Epithelial cell of proximal tubule (primary cell): ENCODE measurements at regions not wholly inside any gene's neighbourhood (a gene's known extent, or its start where the extent isn't known, plus 50 kb on each side); places are given as distances from the start of the nearest gene placed in this dataset.

Experiments used
- DNase-seq: peaks from one replicate; pipeline ENCODE4 v3.0.0-alpha.2; 2011; ENCODE audit warnings: low read depth
- H3K4me3 ChIP-seq: 2 replicates; pipeline ENCODE4 v1.5.1; 2011; ENCODE audit warnings: low read depth, mild to moderate bottlenecking, low read length
- CTCF ChIP-seq: conservative IDR thresholded peaks from 2 replicates; pipeline ENCODE4 v1.5.1; 2012; ENCODE audit warnings: low read depth, mild to moderate bottlenecking, low read length

GRCh38 chr12:102735104-102735503, 181.9 kb downstream of the PAH start:
- no peak for TF ChIP-seq CTCF
- H3K4me3 ChIP-seq, result no peak overlapping the region
- no peak for DNase-seq

DNA sequence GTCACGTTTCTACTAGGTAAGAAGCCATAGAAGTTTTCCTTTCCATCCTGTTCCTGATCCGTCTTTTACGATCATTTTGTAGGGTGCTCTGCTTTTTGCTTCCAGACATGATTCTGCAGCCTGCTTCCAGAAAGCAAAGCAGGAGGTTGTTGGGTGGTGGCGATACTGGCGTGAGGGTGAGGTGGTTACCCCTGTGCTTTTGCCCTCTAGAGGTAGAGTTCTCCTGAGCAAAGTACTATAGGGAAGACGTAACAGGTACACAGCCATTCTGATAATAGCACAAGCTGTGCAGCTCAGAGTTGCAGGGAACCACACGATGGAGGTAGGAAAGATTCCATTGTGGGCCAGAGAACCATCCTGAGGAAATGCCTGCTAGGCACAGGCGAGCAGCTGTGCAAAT, 186.0 kb downstream of the PAH start:
- no peak for TF ChIP-seq CTCF
- no peak for DNase-seq
- H3K4me3 ChIP-seq, result no peak overlapping the region

GRCh38 chr12:102728506-102729242, 188.4 kb downstream of the PAH start:
- H3K4me3 ChIP-seq, result no peak overlapping the region
- TF ChIP-seq CTCF, result no peak
- DNase-seq, result no peak

DNA sequence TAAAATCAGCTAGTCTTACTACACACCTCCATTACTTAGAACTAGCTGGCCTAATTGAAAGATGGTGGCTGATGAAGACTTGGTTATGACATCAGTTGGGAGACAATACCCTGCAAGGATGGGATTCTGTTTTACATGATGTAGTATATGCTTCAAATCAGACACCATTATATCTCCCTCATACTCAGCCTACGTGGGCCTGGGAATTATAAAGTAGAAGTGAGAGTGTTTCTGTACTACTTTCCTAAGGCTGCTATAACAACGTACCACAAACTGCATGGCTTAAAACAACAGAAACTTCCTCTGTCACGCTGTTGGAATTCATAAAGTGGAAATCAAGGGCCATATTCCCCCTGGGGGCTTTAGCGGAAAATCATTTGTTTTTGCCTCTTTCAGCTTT, 190.4 kb downstream of the PAH start:
- no peak for TF ChIP-seq CTCF
- no peak for DNase-seq
- H3K4me3 ChIP-seq, result no peak overlapping the region

- H3K4me3 ChIP-seq, result no peak overlapping the region
- TF ChIP-seq CTCF, result no peak
Observed at GRCh38 chr12:102722147-102722546, 194.9 kb downstream of the PAH start.

GRCh38 chr12:102708108-102708507, 208.9 kb downstream of the PAH start:
- H3K4me3 ChIP-seq, result no peak overlapping the region
- no peak for TF ChIP-seq CTCF
- DNase-seq, result no peak

More at GRCh38 chr12:102722147-102722546, 194.9 kb downstream of the PAH start:
- no peak for DNase-seq
